ENCODE measurements at regions not wholly inside any gene's neighbourhood (a gene's known extent, or its start where the extent isn't known, plus 50 kb on each side); places are given as distances from the start of the nearest gene placed in this dataset.

DNA sequence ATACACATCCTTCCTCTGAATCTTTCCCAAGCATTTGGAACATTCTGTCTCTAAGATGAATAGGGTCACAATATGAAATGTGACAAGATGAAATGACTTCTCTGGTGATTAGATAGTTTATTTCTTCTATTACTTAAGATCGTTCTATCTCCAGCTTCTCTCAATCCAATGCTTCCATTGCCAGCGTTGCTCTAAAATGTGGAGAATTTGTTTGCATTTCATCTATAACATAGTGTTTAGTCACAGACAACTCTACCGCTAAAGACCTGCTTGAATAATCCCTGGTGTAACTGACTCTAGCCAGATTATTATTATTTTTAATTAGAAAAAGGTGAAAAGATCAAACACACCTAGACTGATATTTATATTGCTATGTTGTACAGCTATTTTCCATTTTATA lies 184.7 kb upstream of the PRICKLE1 start:
- no peak for TF ChIP-seq POLR2A (IDR thresholded peaks at IDR 0.05)
- TF ChIP-seq, protein P1, sequence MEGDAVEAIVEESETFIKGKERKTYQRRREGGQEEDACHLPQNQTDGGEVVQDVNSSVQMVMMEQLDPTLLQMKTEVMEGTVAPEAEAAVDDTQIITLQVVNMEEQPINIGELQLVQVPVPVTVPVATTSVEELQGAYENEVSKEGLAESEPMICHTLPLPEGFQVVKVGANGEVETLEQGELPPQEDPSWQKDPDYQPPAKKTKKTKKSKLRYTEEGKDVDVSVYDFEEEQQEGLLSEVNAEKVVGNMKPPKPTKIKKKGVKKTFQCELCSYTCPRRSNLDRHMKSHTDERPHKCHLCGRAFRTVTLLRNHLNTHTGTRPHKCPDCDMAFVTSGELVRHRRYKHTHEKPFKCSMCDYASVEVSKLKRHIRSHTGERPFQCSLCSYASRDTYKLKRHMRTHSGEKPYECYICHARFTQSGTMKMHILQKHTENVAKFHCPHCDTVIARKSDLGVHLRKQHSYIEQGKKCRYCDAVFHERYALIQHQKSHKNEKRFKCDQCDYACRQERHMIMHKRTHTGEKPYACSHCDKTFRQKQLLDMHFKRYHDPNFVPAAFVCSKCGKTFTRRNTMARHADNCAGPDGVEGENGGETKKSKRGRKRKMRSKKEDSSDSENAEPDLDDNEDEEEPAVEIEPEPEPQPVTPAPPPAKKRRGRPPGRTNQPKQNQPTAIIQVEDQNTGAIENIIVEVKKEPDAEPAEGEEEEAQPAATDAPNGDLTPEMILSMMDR (IDR thresholded peaks at IDR 0.05 in 4 of 5, conservative IDR thresholded peaks at IDR 0.05 in 1 of 5), result no peak
